Medulla oblongata (tissue), 1 donor: ENCODE measurements at regions not wholly inside any gene's neighbourhood (a gene's known extent, or its start where the extent isn't known, plus 50 kb on each side); places are given as distances from the start of the nearest gene placed in this dataset.
"Not testable (repeated sequence)": the region's sequence is repeated elsewhere in the genome, so short reads cannot be mapped to it uniquely, and the experiment has no call there.

ENCODE experiments used
- DNase-seq: peaks from one replicate; pipeline ENCODE4 v3.0.0-alpha.2; 2015; ENCODE audit errors: extremely low spot score

- DNase-seq: no peak
Observed at GRCh38 chr9:94188246-94188645, 70.9 kb upstream of the ZNF169 start.

DNA sequence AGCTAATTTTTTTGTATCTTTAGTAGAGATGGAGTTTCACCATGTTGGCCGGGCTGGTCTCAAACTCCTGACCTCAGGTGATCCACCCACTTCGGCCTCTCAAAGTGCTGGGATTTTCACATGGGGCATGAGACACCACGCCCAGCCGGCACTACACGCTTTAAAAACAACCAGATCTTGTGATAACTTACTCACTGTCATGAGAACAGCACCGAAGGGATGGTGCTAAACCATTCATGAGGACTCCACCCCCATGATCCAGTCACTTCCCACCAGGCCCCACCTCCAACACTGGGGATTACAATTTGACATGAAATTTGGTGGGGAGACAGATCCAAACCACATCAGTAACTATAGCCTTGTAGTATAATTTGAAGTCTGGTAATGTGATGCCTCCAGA is 67.4 kb upstream of the ZNF169 start:
- DNase-seq: not testable (repeated sequence)

GRCh38 chr9:94198414-94198813 is 60.7 kb upstream of the ZNF169 start:
- DNase-seq: no peak

- DNase-seq: no peak
Observed at GRCh38 chr9:94199776-94200175, 59.3 kb upstream of the ZNF169 start.

- DNase-seq: no peak
Observed at GRCh38 chr9:94204174-94204573, 54.9 kb upstream of the ZNF169 start.

GRCh38 chr9:94207781-94208180 is 51.3 kb upstream of the ZNF169 start:
- no peak for DNase-seq
